Thyroid gland (tissue), 4 donors: ENCODE measurements at regions not wholly inside any gene's neighbourhood (a gene's known extent, or its start where the extent isn't known, plus 50 kb on each side); places are given as distances from the start of the nearest gene placed in this dataset.

Experiments used
- CTCF ChIP-seq, 6 experiments: fragments of 200-600 bp in 3 of 6; fragments of 450-650 bp in 3 of 6; sonication (generic) in 3 of 6; IDR thresholded peaks; one replicate each; pipeline ENCODE4 v1.5.1; 2016 to 2019; ENCODE audit warnings: antibody characterized with exemption in 6 of 6, mild to moderate bottlenecking in 2 of 6, inconsistent platforms in 1 of 6, moderate library complexity in 1 of 6
- POLR2A ChIP-seq, 2 donors: fragments of 450-650 bp; IDR thresholded peaks; one replicate each; pipeline ENCODE4 v1.6.1; 2017; ENCODE audit warnings: antibody characterized with exemption in 2 of 2, mild to moderate bottlenecking in 2 of 2, moderate library complexity in 1 of 2

- no peak for TF ChIP-seq CTCF (IDR thresholded peaks at IDR 0.05)
- no peak for TF ChIP-seq POLR2A (IDR thresholded peaks at IDR 0.05)
Measured at GRCh38 chr6:18976966-18977365, 589.8 kb downstream of the RNF144B start.
